ENCODE measurements at regions not wholly inside any gene's neighbourhood (a gene's known extent, or its start where the extent isn't known, plus 50 kb on each side); places are given as distances from the start of the nearest gene placed in this dataset.

GRCh38 chr22:35138521-35138920 is 72.6 kb downstream of the ISX start:
- H3K27me3 Mint-ChIP-seq (ENCODE audit: low read depth in 2 of 2): peaks cover 4 to 8% of the 10 kb centered on the region in 2 donors
- TF ChIP-seq CTCF (IDR thresholded peaks at IDR 0.05): no peak
- 88% methylated on average over 5 of the region's 5 CpGs for WGBS (ENCODE audit: insufficient coverage)

GRCh38 chr22:35140879-35141745 is 75.2 kb downstream of the ISX start:
- 51% methylated on average over 12 of the region's 12 CpGs for WGBS (ENCODE audit: insufficient coverage)
- Histone ChIP-seq H3K4me3 (ENCODE audit: low read length) (no peak overlapping the region), H3K4me1 (ENCODE audit: control insufficient read depth, insufficient read depth, low read length) (no peaks in the 10 kb centered on the region), H3K9me3 (ENCODE audit: control insufficient read depth, insufficient read depth, low read length) (no peaks in the 10 kb centered on the region), H3K27ac (ENCODE audit: low read length) (no peak overlapping the region), H3K27me3 (ENCODE audit: control insufficient read depth, insufficient read depth, low read length) (no peaks in the 10 kb centered on the region), H3K36me3 (ENCODE audit: control insufficient read depth, insufficient read depth, low read length) (no peaks in the 10 kb centered on the region)
- no peak for ATAC-seq
- no peak for DNase-seq
- no peak overlapping the region for H3K4me3 Mint-ChIP-seq
- H3K36me3 Mint-ChIP-seq: no peaks in the 10 kb centered on the region
- no peaks in the 10 kb centered on the region for H3K9me3 Mint-ChIP-seq
- peaks cover 0 to 8% of the 10 kb centered on the region in 2 donors for H3K27me3 Mint-ChIP-seq (ENCODE audit: low read depth in 2 of 2)
- no peak overlapping the region for H3K27ac Mint-ChIP-seq
- no peaks in the 10 kb centered on the region for H3K4me1 Mint-ChIP-seq
- intact Hi-C loops (cut with micrococcal nuclease): no loop called here
- TF ChIP-seq CTCF (IDR thresholded peaks at IDR 0.05): no peak

More at GRCh38 chr22:35138521-35138920, 72.6 kb downstream of the ISX start:
- DNase-seq: no peak
- no peak overlapping the region for H3K4me3 ChIP-seq (ENCODE audit: low read length)
- Mint-ChIP-seq H3K27ac (no peak overlapping the region), H3K4me1 (no peaks in the 10 kb centered on the region), H3K9me3 (no peaks in the 10 kb centered on the region), H3K36me3 (no peaks in the 10 kb centered on the region), H3K4me3 (no peak overlapping the region)
- no peak for ATAC-seq
- intact Hi-C loops (cut with micrococcal nuclease): no loop called here
- H3K27me3 ChIP-seq (ENCODE audit: control insufficient read depth, insufficient read depth, low read length): no peaks in the 10 kb centered on the region
- H3K27ac ChIP-seq (ENCODE audit: low read length): no peak overlapping the region
- H3K36me3 ChIP-seq (ENCODE audit: control insufficient read depth, insufficient read depth, low read length): no peaks in the 10 kb centered on the region
- no peaks in the 10 kb centered on the region for H3K4me1 ChIP-seq (ENCODE audit: control insufficient read depth, insufficient read depth, low read length)
- H3K9me3 ChIP-seq (ENCODE audit: control insufficient read depth, insufficient read depth, low read length): no peaks in the 10 kb centered on the region

GRCh38 chr22:35148381-35148780 is 82.4 kb downstream of the ISX start:
- intact Hi-C loops (cut with micrococcal nuclease): no loop called here
- no peaks in the 10 kb centered on the region for H3K9me3 Mint-ChIP-seq
- Histone ChIP-seq H3K4me1 (ENCODE audit: control insufficient read depth, insufficient read depth, low read length) (no peaks in the 10 kb centered on the region), H3K4me3 (ENCODE audit: low read length) (no peak overlapping the region), H3K9me3 (ENCODE audit: control insufficient read depth, insufficient read depth, low read length) (no peaks in the 10 kb centered on the region), H3K36me3 (ENCODE audit: control insufficient read depth, insufficient read depth, low read length) (no peaks in the 10 kb centered on the region), H3K27ac (ENCODE audit: low read length) (no peak overlapping the region), H3K27me3 (ENCODE audit: control insufficient read depth, insufficient read depth, low read length) (no peaks in the 10 kb centered on the region)
- no peak overlapping the region for H3K4me3 Mint-ChIP-seq
- H3K36me3 Mint-ChIP-seq: no peaks in the 10 kb centered on the region
- ATAC-seq: no peak
- no peak for DNase-seq
- 81% methylated on average over 1 of the region's 2 CpGs for WGBS (ENCODE audit: insufficient coverage)
- peaks cover 4 to 8% of the 10 kb centered on the region in 2 donors for H3K4me1 Mint-ChIP-seq
- H3K27ac Mint-ChIP-seq: no peak overlapping the region
- TF ChIP-seq CTCF (IDR thresholded peaks at IDR 0.05): no peak
- H3K27me3 Mint-ChIP-seq (ENCODE audit: low read depth in 2 of 2): peaks cover 8 to 12% of the 10 kb centered on the region in 2 donors

Data from natural killer cell (primary cell).